GM18907 (cell line): ENCODE measurements at regions not wholly inside any gene's neighbourhood (a gene's known extent, or its start where the extent isn't known, plus 50 kb on each side); places are given as distances from the start of the nearest gene placed in this dataset.

Source experiments
- ATAC-seq: cut with Tn5 transposase; IDR thresholded peaks from one replicate; pipeline ENCODE4 v1.9.1; 2021; ENCODE audit warnings: mild to moderate bottlenecking, moderate library complexity; ENCODE audit not compliant: unreplicated experiment

- no peak for ATAC-seq
These were observed 59.9 kb upstream of the GATA6 start for GRCh38 chr18:22109535-22109934.

GRCh38 chr18:22110461-22110924 is 58.9 kb upstream of the GATA6 start:
- ATAC-seq = no peak

GRCh38 chr18:22112215-22112614 is 57.2 kb upstream of the GATA6 start:
- no peak for ATAC-seq

GRCh38 chr18:22113144-22113844 is 56.1 kb upstream of the GATA6 start:
- ATAC-seq = no peak

GRCh38 chr18:22114526-22115321 is 54.7 kb upstream of the GATA6 start:
- no peak for ATAC-seq

- ATAC-seq = no peak
These were observed 53.8 kb upstream of the GATA6 start for GRCh38 chr18:22115573-22115972.
